Lower leg skin (tissue), 4 donors: ENCODE measurements at regions not wholly inside any gene's neighbourhood (a gene's known extent, or its start where the extent isn't known, plus 50 kb on each side); places are given as distances from the start of the nearest gene placed in this dataset.
A peak's percentile ranks its signal among the peaks of the same experiment; 100 is the strongest.

Experiments
- DNase-seq, 2 donors: peaks; one replicate each; pipeline ENCODE4 v3.0.0-alpha.2; 2019; ENCODE audit warnings: low spot score in 2 of 2
- H3K4me3 ChIP-seq: fragments of 200-600 bp; sonication (generic); 2 replicates; pipeline ENCODE4 v1.5.1; 2017; ENCODE audit warnings: mild to moderate bottlenecking, low read depth; ENCODE audit not compliant: poor library complexity, severe bottlenecking
- CTCF ChIP-seq, 3 donors: fragments of 450-650 bp; IDR thresholded peaks; one replicate each; pipeline ENCODE4 v1.5.1; 2016; ENCODE audit warnings: antibody characterized with exemption in 3 of 3, mild to moderate bottlenecking in 3 of 3, moderate library complexity in 2 of 3
- POLR2A ChIP-seq, 2 donors: fragments of 450-650 bp; IDR thresholded peaks; one replicate each; pipeline ENCODE4 v1.6.1; 2016 to 2017; ENCODE audit warnings: antibody characterized with exemption in 2 of 2, mild to moderate bottlenecking in 1 of 2, moderate library complexity in 1 of 2
- WGBS, 2 donors: methylation state at CpG; one replicate each; pipeline ENCODE4 v1.1.5; 2018; 5-methylcytosine and 5-hydroxymethylcytosine counted together
- intact Hi-C: fragments of 100-400 bp; cut with DNase I; formaldehyde crosslinking; loops from one replicate; pipeline ENCODE4 v1.15.0; 2023; ENCODE audit warnings: low total_unique reads

DNA sequence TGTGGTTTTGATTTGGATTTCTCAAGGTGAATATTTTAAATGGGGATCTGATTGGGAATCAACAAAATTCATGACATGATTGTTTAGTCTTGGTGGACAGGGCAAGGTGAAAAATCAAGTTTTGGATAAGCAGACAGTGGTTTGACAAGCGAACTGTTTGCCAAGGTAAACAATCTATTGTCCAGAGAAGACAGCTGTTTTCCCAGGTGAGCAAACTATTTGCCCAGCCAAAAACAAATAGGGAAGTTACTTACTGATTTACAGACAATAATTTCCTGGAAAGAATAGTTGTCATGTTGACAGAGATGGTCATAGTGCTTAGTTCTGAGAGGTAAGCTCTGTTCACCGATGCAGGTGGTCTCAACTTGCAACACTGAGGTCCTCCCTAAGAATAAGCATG, 94.0 kb upstream of the STEAP1B start:
- TF ChIP-seq POLR2A (IDR thresholded peaks at IDR 0.05) = no peak
- no peak for TF ChIP-seq CTCF (IDR thresholded peaks at IDR 0.05)
- intact Hi-C loops = no loop called here
- H3K4me3 ChIP-seq = no peak overlapping the region
- WGBS, 2 donors = 93 to 97% methylated on average over 2 of the region's 2 CpGs
- DNase-seq = no peak

DNA sequence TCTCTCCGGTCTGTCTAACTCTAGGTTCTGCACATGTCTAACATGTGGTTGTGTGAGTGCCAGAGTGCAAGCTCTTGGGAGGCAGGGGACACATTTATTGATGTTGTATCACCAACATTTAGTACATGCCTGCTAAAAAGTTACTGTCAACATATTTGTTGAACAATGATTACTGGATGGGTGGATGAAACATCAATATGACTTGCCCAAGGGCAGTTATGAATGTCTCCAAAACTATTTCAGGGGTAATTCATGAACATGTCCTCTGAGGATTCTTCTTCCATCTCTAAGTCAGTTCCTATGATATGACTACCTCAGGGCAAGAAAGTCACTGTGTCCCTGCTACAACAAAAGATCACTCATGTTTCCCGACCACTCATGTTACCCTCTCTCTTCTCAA, 91.3 kb upstream of the STEAP1B start:
- intact Hi-C loops = no loop called here
- no peak for DNase-seq
- H3K4me3 ChIP-seq = no peak overlapping the region
- 72 to 78% methylated on average over 2 of the region's 2 CpGs for WGBS, 2 donors
- no peak for TF ChIP-seq POLR2A (IDR thresholded peaks at IDR 0.05)
- TF ChIP-seq CTCF (IDR thresholded peaks at IDR 0.05) = no peak

- intact Hi-C loops = no loop called here
- WGBS, 2 donors = 41 to 53% methylated on average over 10 of the region's 10 CpGs
- peak in 1 of 2 donors; percentile 23 for DNase-seq
- TF ChIP-seq POLR2A (IDR thresholded peaks at IDR 0.05) (no peak), CTCF (IDR thresholded peaks at IDR 0.05) (no peak)
- no peak overlapping the region for H3K4me3 ChIP-seq
These were observed 89.7 kb upstream of the STEAP1B start for GRCh38 chr7:22589641-22590201.

DNA sequence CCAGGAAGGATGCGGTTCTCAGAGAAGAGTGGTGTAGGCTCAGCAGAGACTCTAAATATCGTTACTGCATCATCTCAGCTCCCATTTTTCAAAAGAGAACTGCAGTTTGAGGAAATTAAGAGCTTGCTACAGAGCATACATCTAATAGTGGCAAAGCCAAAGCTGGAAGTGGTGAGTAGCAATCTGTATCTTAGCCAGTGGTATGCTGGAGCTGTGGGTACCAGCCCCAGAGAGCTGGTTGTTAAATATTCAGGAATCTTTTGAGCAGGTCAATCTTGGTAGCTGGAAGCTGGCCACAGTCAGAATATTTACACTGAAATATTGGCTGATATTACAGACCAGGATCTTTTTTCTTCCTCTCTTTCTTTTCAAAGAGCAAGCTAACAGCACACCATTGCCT, 88.4 kb upstream of the STEAP1B start:
- intact Hi-C loops = no loop called here
- DNase-seq = no peak
- TF ChIP-seq POLR2A (IDR thresholded peaks at IDR 0.05) (no peak), CTCF (IDR thresholded peaks at IDR 0.05) (no peak)
- WGBS, 2 donors = 85 to 92% methylated on average over 2 of the region's 2 CpGs
- no peak overlapping the region for H3K4me3 ChIP-seq

- intact Hi-C loops = no loop called here
- no peak for DNase-seq
- no peak overlapping the region for H3K4me3 ChIP-seq
- 54 to 61% methylated on average over 2 of the region's 2 CpGs for WGBS, 2 donors
- TF ChIP-seq POLR2A (IDR thresholded peaks at IDR 0.05) (no peak), CTCF (IDR thresholded peaks at IDR 0.05) (no peak)
These were observed 87.3 kb upstream of the STEAP1B start for GRCh38 chr7:22587322-22587721.

DNA sequence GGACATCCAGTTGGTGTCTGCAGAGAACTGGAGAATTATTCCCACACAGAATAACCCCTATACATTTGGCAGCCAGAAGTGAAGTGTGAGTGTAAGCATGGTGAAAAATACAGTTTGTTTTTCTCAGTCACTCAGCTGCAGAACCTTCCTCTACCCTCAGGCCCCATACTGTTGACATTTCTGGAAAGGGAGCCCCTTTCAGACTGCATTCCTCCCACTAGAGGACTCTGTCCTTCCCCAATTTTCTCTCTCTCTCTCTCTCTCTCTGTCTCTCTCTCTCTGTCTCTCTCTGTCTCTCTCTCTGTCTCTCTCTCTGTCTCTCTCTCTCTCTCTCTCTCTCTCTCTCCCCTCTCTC, 86.8 kb upstream of the STEAP1B start:
- no peak for TF ChIP-seq POLR2A (IDR thresholded peaks at IDR 0.05)
- TF ChIP-seq CTCF (IDR thresholded peaks at IDR 0.05) = peak in 1 of 3 donors; percentile 25
- intact Hi-C loops = no loop called here
- no peak for DNase-seq
- no peak overlapping the region for H3K4me3 ChIP-seq
